ENCODE measurements at regions not wholly inside any gene's neighbourhood (a gene's known extent, or its start where the extent isn't known, plus 50 kb on each side); places are given as distances from the start of the nearest gene placed in this dataset.

DNA sequence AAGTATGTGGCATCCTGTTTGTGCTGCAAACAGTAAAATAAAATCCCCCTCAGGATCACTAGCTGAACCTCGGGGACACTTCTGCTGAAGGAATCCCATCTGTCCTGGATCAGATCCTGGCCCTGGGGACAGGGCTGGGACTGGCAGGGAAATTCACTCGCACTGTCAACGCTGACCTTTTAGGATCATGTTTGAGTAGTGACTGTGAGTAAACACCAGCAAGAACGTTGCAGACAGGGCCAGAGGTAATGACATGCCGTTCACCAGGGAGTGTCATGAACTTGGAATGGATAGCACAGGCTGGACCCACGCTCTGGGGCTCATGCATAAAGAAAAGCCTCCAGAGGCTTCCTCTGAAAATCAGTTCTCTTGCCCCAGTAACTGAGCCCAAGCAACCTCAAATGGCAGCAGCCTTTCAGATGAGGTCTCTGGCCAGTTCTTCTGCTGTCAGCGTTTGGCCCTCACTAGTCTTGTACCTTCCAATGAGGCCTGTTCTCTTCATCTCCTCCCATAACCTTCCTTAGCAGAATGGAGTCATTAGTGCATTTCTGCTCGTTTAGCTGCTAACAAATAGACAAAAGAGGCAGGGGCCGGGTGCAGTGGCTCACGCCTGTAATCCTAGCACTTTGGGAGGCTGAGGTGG is 51.0 kb upstream of the BARX2 start (continued):
- no peak for TF ChIP-seq ELK4 (CRISPR knock-in tag; IDR thresholded peaks at IDR 0.05; ENCODE audit: borderline replicate concordance)
- peak; percentile 76; the same call in 1 of the 2 replicates for TF ChIP-seq ZNF644 (CRISPR knock-in tag; IDR thresholded peaks at IDR 0.05; ENCODE audit: low read depth)
- no peak for TF ChIP-seq TFDP2 (CRISPR knock-in tag; IDR thresholded peaks at IDR 0.05)
- peak; percentile 29; the same call in 1 of the 2 replicates for TF ChIP-seq ZNF318 (CRISPR knock-in tag; IDR thresholded peaks at IDR 0.05)
- TF ChIP-seq TEF (CRISPR knock-in tag; IDR thresholded peaks at IDR 0.05), result no peak
- no peak for TF ChIP-seq THAP7 (CRISPR knock-in tag; IDR thresholded peaks at IDR 0.05)
- no peak for TF ChIP-seq THYN1 (CRISPR knock-in tag; IDR thresholded peaks at IDR 0.05; ENCODE audit: borderline replicate concordance, low read depth)
- TF ChIP-seq, protein P1, sequence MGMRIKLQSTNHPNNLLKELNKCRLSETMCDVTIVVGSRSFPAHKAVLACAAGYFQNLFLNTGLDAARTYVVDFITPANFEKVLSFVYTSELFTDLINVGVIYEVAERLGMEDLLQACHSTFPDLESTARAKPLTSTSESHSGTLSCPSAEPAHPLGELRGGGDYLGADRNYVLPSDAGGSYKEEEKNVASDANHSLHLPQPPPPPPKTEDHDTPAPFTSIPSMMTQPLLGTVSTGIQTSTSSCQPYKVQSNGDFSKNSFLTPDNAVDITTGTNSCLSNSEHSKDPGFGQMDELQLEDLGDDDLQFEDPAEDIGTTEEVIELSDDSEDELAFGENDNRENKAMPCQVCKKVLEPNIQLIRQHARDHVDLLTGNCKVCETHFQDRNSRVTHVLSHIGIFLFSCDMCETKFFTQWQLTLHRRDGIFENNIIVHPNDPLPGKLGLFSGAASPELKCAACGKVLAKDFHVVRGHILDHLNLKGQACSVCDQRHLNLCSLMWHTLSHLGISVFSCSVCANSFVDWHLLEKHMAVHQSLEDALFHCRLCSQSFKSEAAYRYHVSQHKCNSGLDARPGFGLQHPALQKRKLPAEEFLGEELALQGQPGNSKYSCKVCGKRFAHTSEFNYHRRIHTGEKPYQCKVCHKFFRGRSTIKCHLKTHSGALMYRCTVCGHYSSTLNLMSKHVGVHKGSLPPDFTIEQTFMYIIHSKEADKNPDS (CRISPR knock-in tag; IDR thresholded peaks at IDR 0.05), result no peak
- TF ChIP-seq HNRNPL (IDR thresholded peaks at IDR 0.05; ENCODE audit: low read depth, low read length), result no peak

Measured in HepG2 (cell line).